BE2C (cell line): ENCODE measurements at regions not wholly inside any gene's neighbourhood (a gene's known extent, or its start where the extent isn't known, plus 50 kb on each side); places are given as distances from the start of the nearest gene placed in this dataset.

Experiments
- DNase-seq: peaks from one replicate; pipeline ENCODE4 v3.0.0-alpha.2; 2020
- H3K27me3 ChIP-seq: fragments of 250-450 bp; sonication (Bioruptor Pico); 2 replicates; pipeline ENCODE4 v1.5.1; 2020; ENCODE audit warnings: mild to moderate bottlenecking
- H3K36me3 ChIP-seq: fragments of 250-450 bp; sonication (Bioruptor Pico); 2 replicates; pipeline ENCODE4 v1.5.1; 2020; ENCODE audit warnings: mild to moderate bottlenecking
- H3K4me1 ChIP-seq: fragments of 250-450 bp; sonication (Bioruptor Pico); 2 replicates; pipeline ENCODE4 v1.5.1; 2020
- H3K4me3 ChIP-seq: 2 replicates; pipeline ENCODE4 v1.5.1; 2011; ENCODE audit warnings: low read depth, low read length
- H3K9me3 ChIP-seq: fragments of 250-450 bp; sonication (Bioruptor Pico); 2 replicates; pipeline ENCODE4 v1.5.1; 2020
- CTCF ChIP-seq: IDR thresholded peaks from 2 replicates; pipeline ENCODE4 v1.5.1; 2012; ENCODE audit warnings: mild to moderate bottlenecking, low read depth, low read length

GRCh38 chr18:41391616-41392595 lies 563.1 kb upstream of the PIK3C3 start:
- H3K27me3 ChIP-seq, result no peaks in the 10 kb centered on the region
- no peak overlapping the region for H3K4me3 ChIP-seq
- H3K36me3 ChIP-seq, result no peaks in the 10 kb centered on the region
- no peaks in the 10 kb centered on the region for H3K4me1 ChIP-seq
- DNase-seq, result peak; percentile 43
- H3K9me3 ChIP-seq, result no peaks in the 10 kb centered on the region
- TF ChIP-seq CTCF, result peak; percentile 63

- H3K36me3 ChIP-seq, result no peaks in the 10 kb centered on the region
- no peaks in the 10 kb centered on the region for H3K4me1 ChIP-seq
- no peaks in the 10 kb centered on the region for H3K27me3 ChIP-seq
- no peak overlapping the region for H3K4me3 ChIP-seq
- TF ChIP-seq CTCF, result no peak
- DNase-seq, result no peak
- no peaks in the 10 kb centered on the region for H3K9me3 ChIP-seq
Measured at GRCh38 chr18:41390309-41390708, 564.7 kb upstream of the PIK3C3 start.

GRCh38 chr18:41378598-41378997 lies 576.4 kb upstream of the PIK3C3 start:
- no peak for DNase-seq
- peak; percentile 41 for TF ChIP-seq CTCF
- no peak overlapping the region for H3K4me3 ChIP-seq

GRCh38 chr18:41373612-41374011 lies 581.4 kb upstream of the PIK3C3 start:
- no peak for DNase-seq
- Histone ChIP-seq H3K9me3 (no peaks in the 10 kb centered on the region), H3K4me1 (peaks cover 10% of the 10 kb centered on the region), H3K27me3 (no peaks in the 10 kb centered on the region), H3K4me3 (no peak overlapping the region), H3K36me3 (no peaks in the 10 kb centered on the region)
- no peak for TF ChIP-seq CTCF

More at GRCh38 chr18:41378598-41378997, 576.4 kb upstream of the PIK3C3 start:
- H3K4me1 ChIP-seq, result no peaks in the 10 kb centered on the region
- H3K27me3 ChIP-seq, result no peaks in the 10 kb centered on the region
- H3K36me3 ChIP-seq, result no peaks in the 10 kb centered on the region
- no peaks in the 10 kb centered on the region for H3K9me3 ChIP-seq

- H3K4me1 ChIP-seq, result peaks cover 10% of the 10 kb centered on the region
- no peaks in the 10 kb centered on the region for H3K9me3 ChIP-seq
- no peaks in the 10 kb centered on the region for H3K27me3 ChIP-seq
- H3K36me3 ChIP-seq, result no peaks in the 10 kb centered on the region
- peak overlapping the region; percentile 41 for H3K4me3 ChIP-seq
- DNase-seq, result no peak
- no peak for TF ChIP-seq CTCF
Measured at GRCh38 chr18:41372046-41372665, 582.9 kb upstream of the PIK3C3 start.
